Brain pericyte (primary cell): ENCODE measurements at regions not wholly inside any gene's neighbourhood (a gene's known extent, or its start where the extent isn't known, plus 50 kb on each side); places are given as distances from the start of the nearest gene placed in this dataset.

ENCODE experiments used
- DNase-seq: peaks from one replicate; pipeline ENCODE4 v3.0.0-alpha.2; 2012; ENCODE audit warnings: low read depth, low spot score

- no peak for DNase-seq
These were observed 189.5 kb downstream of the TFCP2L1 start for GRCh38 chr2:121095257-121096080.

DNA sequence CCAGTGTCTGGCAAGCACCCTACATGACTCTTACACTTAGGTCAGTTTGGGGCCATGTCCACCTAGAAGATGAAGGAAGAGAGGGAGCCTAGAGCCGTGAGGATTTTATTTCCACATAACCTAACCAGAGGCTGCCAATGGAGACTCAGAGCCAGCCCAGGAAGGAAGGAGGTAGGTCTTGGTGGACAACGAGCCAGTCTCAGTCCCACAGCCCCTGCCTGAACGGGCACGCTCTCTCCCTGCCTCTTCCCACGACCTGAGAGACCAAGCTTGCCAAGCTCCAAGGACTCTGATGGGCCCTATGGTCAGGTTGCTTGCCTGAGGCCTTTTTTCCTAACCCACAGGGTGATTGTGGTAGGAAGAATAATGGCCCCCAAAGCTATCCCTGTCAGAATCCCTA lies 188.4 kb downstream of the TFCP2L1 start:
- no peak for DNase-seq

GRCh38 chr2:121098556-121098955 lies 186.4 kb downstream of the TFCP2L1 start:
- no peak for DNase-seq

- DNase-seq = no peak
These were observed 185.4 kb downstream of the TFCP2L1 start for GRCh38 chr2:121099329-121100290.

- no peak for DNase-seq
These were observed 183.8 kb downstream of the TFCP2L1 start for GRCh38 chr2:121101093-121101715.

DNA sequence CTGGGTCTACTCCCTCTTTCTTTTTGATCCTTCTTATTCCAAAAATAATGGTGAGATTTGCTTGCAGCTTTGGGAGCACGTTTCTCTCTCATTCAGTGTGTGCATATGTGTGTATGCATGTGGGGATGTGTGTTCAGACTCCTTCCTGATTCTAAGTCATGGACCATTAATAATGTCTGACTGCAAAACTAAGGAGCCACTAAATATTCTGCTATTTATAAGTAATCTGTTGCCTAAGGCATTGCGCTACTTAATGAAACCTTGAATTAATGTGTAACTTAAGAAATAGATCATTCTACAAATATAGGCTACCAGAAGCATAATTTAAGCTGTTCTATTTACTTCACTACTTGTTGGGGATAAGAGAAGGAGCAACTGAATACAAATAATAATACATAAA lies 182.1 kb downstream of the TFCP2L1 start:
- DNase-seq = no peak

DNA sequence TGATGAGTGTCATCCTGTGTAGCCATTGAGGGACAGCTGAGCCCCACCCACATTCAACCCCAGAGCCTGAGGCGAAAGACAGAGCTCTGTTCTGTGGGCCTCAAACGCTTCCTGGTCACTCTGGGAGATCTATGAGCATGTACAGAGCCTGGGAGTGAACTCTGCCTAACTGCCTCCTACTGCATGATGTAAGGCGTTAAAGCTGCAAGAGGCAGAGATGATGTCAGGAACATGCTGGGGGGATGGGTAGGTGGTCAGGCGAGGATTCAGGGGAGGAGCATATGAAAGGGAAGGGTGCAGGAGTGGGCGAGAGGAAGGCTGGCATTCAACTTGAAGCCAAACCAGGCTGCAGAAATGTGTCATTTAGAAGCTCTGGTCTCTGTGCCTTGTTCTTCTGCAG lies 181.0 kb downstream of the TFCP2L1 start:
- no peak for DNase-seq

DNA sequence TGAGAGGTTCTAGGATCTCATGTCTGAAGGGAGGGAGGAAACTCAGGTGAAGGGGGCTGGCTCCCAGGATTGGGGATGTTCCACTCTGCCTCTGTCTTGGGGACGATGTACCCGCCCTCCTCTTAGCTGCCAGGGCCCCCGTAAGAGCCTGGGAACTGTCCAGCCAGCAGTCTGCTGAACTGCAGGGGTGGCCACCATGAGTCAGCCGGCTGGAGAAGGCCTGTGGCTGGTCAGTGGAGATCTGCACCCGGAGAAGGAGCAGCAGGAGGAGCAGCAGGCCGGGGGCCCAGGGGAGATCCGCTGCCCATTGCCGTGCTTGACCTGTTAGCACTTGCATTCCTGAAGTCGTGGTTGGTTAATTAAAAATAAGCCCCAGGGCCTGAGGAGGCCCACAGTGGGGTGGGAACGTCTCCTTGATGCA lies 180.3 kb downstream of the TFCP2L1 start:
- no peak for DNase-seq

- DNase-seq = no peak
These were observed 174.1 kb downstream of the TFCP2L1 start for GRCh38 chr2:121110924-121111323.

- no peak for DNase-seq
These were observed 166.1 kb downstream of the TFCP2L1 start for GRCh38 chr2:121118951-121119350.

- DNase-seq = no peak
These were observed 164.6 kb downstream of the TFCP2L1 start for GRCh38 chr2:121120411-121120810.

DNA sequence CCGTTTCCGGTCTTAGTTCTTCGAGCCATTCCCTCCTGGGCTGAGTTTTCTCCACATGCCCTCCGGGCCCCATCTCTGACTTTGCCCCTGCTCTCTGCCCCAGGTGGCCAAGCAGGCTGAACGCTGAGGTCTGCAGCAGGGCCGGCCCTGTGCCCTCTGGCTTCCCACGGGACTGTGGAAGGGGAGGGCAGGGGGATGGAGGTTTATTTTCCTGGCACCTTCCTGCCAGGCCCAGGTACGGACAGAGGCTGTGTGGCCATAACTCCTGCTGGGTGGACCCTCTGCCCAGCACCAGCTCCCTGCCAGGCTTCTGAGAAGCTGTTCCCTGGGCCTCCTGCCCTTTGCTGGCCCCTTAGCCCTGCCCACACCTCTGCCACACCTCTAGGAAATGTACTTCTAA lies 164.0 kb downstream of the TFCP2L1 start:
- no peak for DNase-seq

- no peak for DNase-seq
These were observed 163.3 kb downstream of the TFCP2L1 start for GRCh38 chr2:121121661-121122060.

DNA sequence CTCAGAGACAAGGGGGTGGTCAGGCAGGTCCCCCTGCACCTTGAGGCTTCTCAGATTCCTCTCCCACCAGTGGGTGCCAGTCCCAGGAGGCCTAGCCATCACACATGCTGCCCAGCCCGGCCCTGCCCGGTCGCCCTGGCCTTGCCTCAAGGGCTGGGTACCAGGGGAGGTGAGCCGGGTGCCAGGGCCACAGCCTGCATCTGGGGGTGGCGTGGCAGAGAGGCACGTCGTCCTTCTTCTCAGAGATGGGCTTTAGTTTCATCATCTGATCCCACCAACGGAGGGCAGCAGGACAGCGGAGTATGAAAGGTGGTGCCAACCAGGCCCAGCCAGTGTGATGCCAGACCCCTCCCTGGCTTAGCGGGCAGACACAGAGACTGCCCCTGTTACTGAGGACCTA lies 161.7 kb downstream of the TFCP2L1 start:
- DNase-seq = no peak

GRCh38 chr2:121124330-121124729 lies 160.7 kb downstream of the TFCP2L1 start:
- no peak for DNase-seq

DNA sequence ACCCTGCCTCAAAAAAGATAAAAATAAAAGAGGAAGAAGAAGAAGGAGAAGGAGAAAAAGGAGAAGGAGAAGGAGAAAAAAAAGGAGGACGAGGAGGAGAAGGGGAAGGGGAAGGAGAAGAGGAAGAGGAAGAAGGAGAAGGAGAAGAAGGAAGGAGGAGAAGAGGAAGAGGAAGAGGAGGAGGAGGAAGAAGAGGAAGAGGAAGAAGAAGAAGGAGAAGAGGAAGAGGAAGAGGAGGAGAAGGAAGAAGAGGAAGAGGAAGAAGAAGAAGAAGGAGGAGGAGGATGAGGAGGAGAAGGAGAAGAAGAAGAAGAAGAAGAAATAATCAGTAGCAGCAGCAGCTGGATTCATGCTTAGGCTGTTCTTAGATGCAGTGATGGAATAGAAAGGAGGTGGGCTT lies 159.7 kb downstream of the TFCP2L1 start:
- no peak for DNase-seq

DNA sequence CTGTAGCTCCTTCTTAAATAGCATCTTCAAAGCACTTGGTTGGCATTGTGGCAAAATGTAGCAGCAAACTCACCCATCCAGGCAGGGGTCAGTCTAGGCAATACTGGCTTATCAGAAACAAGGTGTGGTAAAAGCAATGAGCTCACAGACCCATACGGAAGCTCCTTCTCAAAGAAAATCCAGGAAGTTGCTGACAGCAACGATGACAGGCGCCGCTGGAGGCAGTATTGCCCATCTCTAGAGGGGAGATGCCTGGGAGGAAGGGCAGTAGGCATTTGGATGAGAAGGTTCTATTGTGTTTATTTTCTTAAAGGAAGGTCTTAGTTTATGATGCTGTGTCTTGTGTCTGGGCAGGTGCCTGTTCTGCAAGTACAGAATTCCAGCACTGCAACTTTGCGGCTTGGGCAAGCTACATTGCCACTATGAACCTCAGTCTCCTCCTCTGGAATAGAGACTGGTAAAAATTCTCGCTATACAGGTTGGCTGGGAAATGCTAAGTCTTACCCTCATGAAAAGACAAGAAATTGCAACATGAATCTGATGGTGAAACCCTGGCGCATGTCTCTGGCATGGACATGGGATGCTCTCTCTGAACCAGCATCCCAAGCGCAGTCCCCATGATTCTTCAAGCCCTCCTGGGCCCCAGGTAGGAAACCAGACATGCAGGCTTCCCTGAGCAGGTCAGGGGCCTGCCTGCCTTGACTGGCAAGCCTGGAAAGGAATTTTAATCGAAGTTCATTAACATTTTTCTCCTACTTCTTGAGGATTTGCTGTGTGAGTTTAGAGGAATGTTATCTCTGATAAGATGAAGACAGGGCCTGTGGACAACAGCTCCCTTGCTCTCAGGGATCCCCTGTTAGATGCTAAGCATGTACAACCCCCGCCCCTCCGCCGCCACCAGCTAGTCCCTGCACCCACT lies 156.0 kb downstream of the TFCP2L1 start:
- no peak for DNase-seq

DNA sequence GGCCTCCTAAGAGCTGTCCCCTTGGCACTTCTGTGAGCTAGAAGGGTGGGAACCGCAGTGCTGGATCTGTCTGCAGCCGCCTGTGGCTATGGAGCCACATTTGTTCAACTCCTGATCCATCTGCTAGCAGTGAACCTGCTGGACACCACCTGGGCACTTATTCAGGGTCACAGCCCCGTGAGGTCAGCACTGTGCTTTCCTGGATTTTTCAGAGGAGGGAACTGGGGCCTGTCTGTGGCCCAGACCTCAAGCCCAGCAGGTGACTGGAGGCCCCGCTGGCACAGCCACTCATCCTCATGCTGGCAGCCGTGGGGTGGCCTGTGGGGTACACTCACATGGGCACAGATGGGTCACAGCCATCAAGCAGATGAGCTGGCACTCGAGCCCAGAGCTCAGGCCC lies 155.3 kb downstream of the TFCP2L1 start:
- DNase-seq = no peak

DNA sequence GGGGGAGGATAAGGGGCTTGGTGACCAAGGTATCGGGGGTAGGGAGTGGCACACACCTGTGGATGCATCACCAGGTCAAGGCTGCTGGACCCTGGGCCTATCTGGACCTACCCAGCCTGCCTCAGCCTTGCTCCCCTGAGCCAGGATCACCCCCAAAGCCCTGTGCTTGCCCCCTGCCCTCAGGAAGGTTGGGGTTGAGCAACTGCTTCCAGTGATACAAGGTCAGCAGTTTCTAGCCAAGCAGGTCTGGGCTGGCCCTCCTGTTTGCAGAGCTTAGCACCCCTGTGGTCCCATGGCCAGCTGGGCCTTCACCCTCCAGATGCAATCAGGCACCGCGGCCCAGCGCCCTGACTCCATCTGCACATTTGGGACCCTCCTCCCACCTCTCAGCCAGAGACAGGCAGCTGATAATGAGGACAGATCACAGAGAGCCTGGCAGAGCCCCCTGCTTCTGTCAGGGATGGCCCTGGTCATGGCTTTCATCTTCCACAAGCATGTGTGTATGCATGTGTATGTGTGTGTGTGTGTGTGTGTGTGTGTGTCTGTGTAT lies 154.6 kb downstream of the TFCP2L1 start:
- DNase-seq = no peak

- DNase-seq = no peak
These were observed 153.6 kb downstream of the TFCP2L1 start for GRCh38 chr2:121131375-121131774.
